ENCODE measurements at regions not wholly inside any gene's neighbourhood (a gene's known extent, or its start where the extent isn't known, plus 50 kb on each side); places are given as distances from the start of the nearest gene placed in this dataset.

- no peak for FAIRE-seq
- TF ChIP-seq CTCF (IDR thresholded peaks at IDR 0.05; ENCODE audit: insufficient read depth, missing control alignments), result no peak
- no peak for DNase-seq (ENCODE audit: insufficient read length, low spot score)
Observed at GRCh38 chr15:100778831-100779288, 100.8 kb upstream of the ALDH1A3 start.

DNA sequence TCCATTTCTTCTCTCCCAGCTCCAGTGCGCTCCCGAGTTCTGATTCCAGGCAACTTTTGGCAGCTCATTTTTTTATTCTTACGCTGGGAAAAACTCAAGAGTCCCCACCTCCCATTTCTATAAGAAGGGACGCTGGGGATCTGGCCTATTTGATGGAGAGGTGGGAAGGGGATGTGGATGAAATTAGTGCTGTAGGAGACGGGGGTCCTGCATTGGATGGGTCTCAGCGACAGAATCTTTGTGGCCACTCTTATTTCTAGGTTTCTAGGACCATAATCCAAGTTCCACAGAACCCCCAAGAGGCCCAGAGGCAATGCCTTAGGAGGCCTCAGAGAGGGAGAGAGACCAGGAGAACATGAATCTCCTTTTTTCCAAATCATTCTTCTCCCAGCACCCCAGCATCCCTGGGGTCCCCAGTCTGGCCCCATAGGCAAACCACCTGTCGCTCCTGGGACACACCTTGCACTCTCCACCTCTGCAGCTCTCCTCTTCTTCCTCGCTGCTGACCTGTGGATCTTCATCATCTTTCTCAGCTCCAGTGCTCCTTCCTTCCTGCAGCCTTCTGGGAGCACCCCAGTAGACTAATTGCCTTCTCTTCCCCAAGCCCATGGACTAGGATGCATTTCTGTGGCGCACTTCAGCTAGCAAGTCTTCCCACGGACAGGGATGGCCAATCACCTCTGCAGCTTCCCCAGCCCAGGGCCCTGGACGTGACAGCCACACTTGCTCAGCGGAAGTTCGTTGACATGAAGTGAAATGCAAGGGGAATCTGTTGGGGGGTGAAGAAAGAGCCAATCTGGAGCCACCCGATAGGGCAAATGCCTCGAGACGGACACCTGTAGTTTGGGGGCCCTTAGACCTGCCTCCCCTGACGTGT is 100.1 kb upstream of the ALDH1A3 start:
- DNase-seq (ENCODE audit: insufficient read length, low spot score), result no peak
- TF ChIP-seq CTCF (IDR thresholded peaks at IDR 0.05; ENCODE audit: insufficient read depth, missing control alignments), result no peak
- FAIRE-seq, result no peak

GRCh38 chr15:100780208-100780800 is 99.3 kb upstream of the ALDH1A3 start:
- TF ChIP-seq CTCF (IDR thresholded peaks at IDR 0.05; ENCODE audit: insufficient read depth, missing control alignments), result no peak
- no peak for FAIRE-seq

DNA sequence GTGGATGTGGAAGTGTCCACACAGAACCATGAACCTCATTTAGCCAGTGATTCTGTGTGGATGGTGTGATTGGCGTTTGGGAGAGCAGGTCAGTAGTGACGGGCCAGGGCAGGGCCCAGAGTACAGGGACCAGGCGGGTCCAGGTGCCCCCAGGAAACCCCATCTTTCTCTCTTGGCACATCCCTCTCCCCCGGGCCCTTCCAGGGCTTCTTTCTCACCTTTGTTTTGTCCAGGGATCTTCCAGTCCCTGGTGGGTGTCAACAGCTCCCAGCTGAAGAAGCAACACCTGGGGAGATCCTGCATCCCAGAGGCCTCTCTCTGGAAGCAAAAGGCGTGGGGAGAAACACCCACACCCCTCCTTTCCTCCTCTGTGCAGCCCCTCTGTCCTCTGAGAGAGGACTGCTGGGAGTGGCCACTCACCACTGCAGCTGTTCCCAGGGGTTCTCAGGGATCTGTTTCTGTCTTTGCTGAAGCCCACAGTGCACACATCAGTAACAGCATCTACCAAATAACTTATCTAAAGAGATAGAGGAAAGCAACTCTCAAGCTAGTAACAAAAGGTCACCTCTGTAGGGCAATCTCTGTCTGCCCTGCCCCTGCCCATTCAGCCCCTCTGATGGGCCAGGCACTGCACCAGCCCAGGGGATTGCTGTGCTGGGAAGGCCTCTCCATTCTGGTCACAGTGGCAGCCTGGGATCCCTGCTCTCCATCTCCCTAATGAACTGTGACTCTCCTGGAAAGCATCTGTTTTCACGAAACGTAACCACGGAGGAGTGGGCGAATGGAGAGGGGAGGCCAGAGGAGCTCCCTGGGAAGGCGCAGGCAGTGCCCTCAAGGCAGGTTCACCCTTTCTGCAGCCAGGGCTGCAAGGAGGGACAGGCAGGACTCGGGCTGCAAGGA is 98.3 kb upstream of the ALDH1A3 start:
- DNase-seq (ENCODE audit: insufficient read length, low spot score) (no peak), FAIRE-seq (no peak)
- no peak for TF ChIP-seq CTCF (IDR thresholded peaks at IDR 0.05; ENCODE audit: insufficient read depth, missing control alignments)

More at GRCh38 chr15:100780208-100780800, 99.3 kb upstream of the ALDH1A3 start:
- no peak for DNase-seq (ENCODE audit: insufficient read length, low spot score)

- no peak for TF ChIP-seq CTCF (IDR thresholded peaks at IDR 0.05; ENCODE audit: insufficient read depth, missing control alignments)
- DNase-seq (ENCODE audit: insufficient read length, low spot score), result no peak
- no peak for FAIRE-seq
Observed at GRCh38 chr15:100781961-100782530, 97.6 kb upstream of the ALDH1A3 start.

DNA sequence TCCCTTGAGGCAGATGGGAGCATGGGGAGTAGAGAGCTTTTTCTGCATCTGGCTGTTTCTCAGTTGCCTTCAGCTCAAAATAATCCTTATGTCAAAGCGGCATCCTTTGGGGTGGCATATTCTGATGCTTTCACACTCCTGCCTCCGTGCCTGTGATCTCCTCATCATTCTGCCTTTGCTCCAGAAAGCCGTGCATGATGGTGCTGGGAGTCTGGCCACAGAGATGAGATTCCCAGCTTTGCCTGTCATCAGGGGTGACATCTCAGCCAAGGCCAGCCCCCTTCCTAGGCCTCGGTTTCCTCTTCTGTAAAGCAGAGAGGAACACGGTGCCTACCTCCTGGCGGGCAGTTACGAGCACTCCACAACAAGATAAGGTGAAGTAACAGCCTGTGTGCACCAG is 96.3 kb upstream of the ALDH1A3 start:
- FAIRE-seq (no peak), DNase-seq (ENCODE audit: insufficient read length, low spot score) (no peak)
- TF ChIP-seq CTCF (IDR thresholded peaks at IDR 0.05; ENCODE audit: insufficient read depth, missing control alignments), result no peak
